Smooth muscle cell (in vitro differentiated cells): ENCODE measurements at regions not wholly inside any gene's neighbourhood (a gene's known extent, or its start where the extent isn't known, plus 50 kb on each side); places are given as distances from the start of the nearest gene placed in this dataset.

Experiments used
- DNase-seq: peaks from one replicate; lab custom pipeline; 2025; ENCODE audit not compliant: unreplicated experiment; lab: John Stamatoyannopoulos, UW
- H2AFZ ChIP-seq: fragments of 200-600 bp; sonication (generic); 2 replicates; pipeline ENCODE4 v1.6.0; 2016; ENCODE audit warnings: antibody characterized with exemption, low read depth, mild to moderate bottlenecking
- H3F3A ChIP-seq: fragments of 200-600 bp; sonication (generic); 2 replicates; pipeline ENCODE4 v1.6.0; 2017; ENCODE audit warnings: antibody characterized with exemption, low read depth
- H3K27ac ChIP-seq: fragments of 200-600 bp; sonication (generic); 2 replicates; pipeline ENCODE4 v1.5.1; 2016; ENCODE audit warnings: low read depth, mild to moderate bottlenecking
- H3K27me3 ChIP-seq: fragments of 200-600 bp; sonication (generic); 2 replicates; pipeline ENCODE4 v1.6.1; 2016; ENCODE audit warnings: low read depth, mild to moderate bottlenecking
- H3K36me3 ChIP-seq: fragments of 200-600 bp; sonication (generic); 2 replicates; pipeline ENCODE4 v1.5.1; 2016; ENCODE audit warnings: low read depth
- H3K4me1 ChIP-seq: fragments of 200-600 bp; sonication (generic); 2 replicates; pipeline ENCODE4 v1.5.1; 2016; ENCODE audit warnings: low read depth
- H3K4me2 ChIP-seq: fragments of 200-600 bp; sonication (generic); 2 replicates; pipeline ENCODE4 v1.6.0; 2016; ENCODE audit warnings: mild to moderate bottlenecking
- H3K4me3 ChIP-seq: fragments of 200-600 bp; sonication (generic); 2 replicates; pipeline ENCODE4 v1.5.1; 2016; ENCODE audit warnings: mild to moderate bottlenecking
- H3K79me2 ChIP-seq: fragments of 200-600 bp; sonication (generic); 2 replicates; pipeline ENCODE4 v1.6.0; 2016; ENCODE audit warnings: low read depth, mild to moderate bottlenecking
- H3K9ac ChIP-seq: fragments of 200-600 bp; sonication (generic); 2 replicates; pipeline ENCODE4 v1.6.0; 2016; ENCODE audit warnings: low read depth
- H3K9me3 ChIP-seq: fragments of 200-600 bp; sonication (generic); replicated peaks from 2 replicates; pipeline ENCODE4 v1.5.1; 2016; ENCODE audit warnings: low read depth
- H4K20me1 ChIP-seq: fragments of 200-600 bp; sonication (generic); 2 replicates; pipeline ENCODE4 v1.6.0; 2016; ENCODE audit warnings: low read depth
- CTCF ChIP-seq: fragments of 200-600 bp; sonication (generic); IDR thresholded peaks from 2 replicates; pipeline ENCODE4 v1.5.1; 2017; ENCODE audit warnings: borderline replicate concordance, mild to moderate bottlenecking, antibody characterized with exemption; ENCODE audit not compliant: insufficient read depth, poor library complexity, severe bottlenecking
- WGBS: methylation state at CpG from one replicate; pipeline ENCODE4 v1.1.7; 2016; ENCODE audit warnings: low lambda C conversion rate; 5-methylcytosine and 5-hydroxymethylcytosine counted together

- TF ChIP-seq CTCF, result no peak
- Histone ChIP-seq H3K27me3 (no peaks in the 10 kb centered on the region), H3K4me2 (no peak overlapping the region), H3K36me3 (no peaks in the 10 kb centered on the region), H3K9me3 (no peaks in the 10 kb centered on the region), H3K79me2 (no peaks in the 10 kb centered on the region), H3K9ac (no peak overlapping the region), H2AFZ (no peak overlapping the region), H3F3A (no peaks in the 10 kb centered on the region), H3K4me1 (no peaks in the 10 kb centered on the region), H4K20me1 (no peaks in the 10 kb centered on the region), H3K27ac (no peak overlapping the region), H3K4me3 (no peak overlapping the region)
- 47% methylated on average over 2 of the region's 2 CpGs for WGBS
- DNase-seq, result no peak
Observed at GRCh38 chr13:86090181-86090580, 291.0 kb upstream of the SLITRK6 start.

GRCh38 chr13:86087244-86087643 lies 288.0 kb upstream of the SLITRK6 start:
- no peak for DNase-seq
- Histone ChIP-seq H3K36me3 (no peaks in the 10 kb centered on the region), H3K9ac (no peak overlapping the region), H2AFZ (no peak overlapping the region), H3K4me2 (no peak overlapping the region), H4K20me1 (no peaks in the 10 kb centered on the region), H3F3A (no peaks in the 10 kb centered on the region), H3K79me2 (no peaks in the 10 kb centered on the region), H3K4me1 (no peaks in the 10 kb centered on the region), H3K27me3 (no peaks in the 10 kb centered on the region), H3K4me3 (no peak overlapping the region), H3K9me3 (no peaks in the 10 kb centered on the region), H3K27ac (no peak overlapping the region)
- no peak for TF ChIP-seq CTCF

GRCh38 chr13:86085890-86086289 lies 286.7 kb upstream of the SLITRK6 start:
- TF ChIP-seq CTCF, result peak; percentile 22

GRCh38 chr13:86082121-86082520 lies 282.9 kb upstream of the SLITRK6 start:
- H3K27ac ChIP-seq, result no peak overlapping the region
- no peaks in the 10 kb centered on the region for H3F3A ChIP-seq
- no peak overlapping the region for H2AFZ ChIP-seq
- DNase-seq, result no peak
- TF ChIP-seq CTCF, result no peak
- no peaks in the 10 kb centered on the region for H4K20me1 ChIP-seq
- no peaks in the 10 kb centered on the region for H3K36me3 ChIP-seq
- H3K4me1 ChIP-seq, result no peaks in the 10 kb centered on the region
- H3K79me2 ChIP-seq, result no peaks in the 10 kb centered on the region
- H3K9ac ChIP-seq, result no peak overlapping the region
- no peaks in the 10 kb centered on the region for H3K27me3 ChIP-seq
- no peak overlapping the region for H3K4me2 ChIP-seq
- no peaks in the 10 kb centered on the region for H3K9me3 ChIP-seq
- H3K4me3 ChIP-seq, result no peak overlapping the region

More at GRCh38 chr13:86085890-86086289, 286.7 kb upstream of the SLITRK6 start:
- H3K4me2 ChIP-seq, result no peak overlapping the region
- H3K4me1 ChIP-seq, result no peaks in the 10 kb centered on the region
- no peak overlapping the region for H2AFZ ChIP-seq
- H3K79me2 ChIP-seq, result no peaks in the 10 kb centered on the region
- no peaks in the 10 kb centered on the region for H3F3A ChIP-seq
- H3K27me3 ChIP-seq, result no peaks in the 10 kb centered on the region
- no peak for DNase-seq
- H3K27ac ChIP-seq, result no peak overlapping the region
- H3K36me3 ChIP-seq, result no peaks in the 10 kb centered on the region
- H3K9ac ChIP-seq, result no peak overlapping the region
- no peaks in the 10 kb centered on the region for H4K20me1 ChIP-seq
- no peak overlapping the region for H3K4me3 ChIP-seq
- H3K9me3 ChIP-seq, result no peaks in the 10 kb centered on the region
